ENCODE measurements at regions not wholly inside any gene's neighbourhood (a gene's known extent, or its start where the extent isn't known, plus 50 kb on each side); places are given as distances from the start of the nearest gene placed in this dataset.

GRCh38 chr1:81618376-81618775 lies 182.4 kb upstream of the ADGRL2 start:
- no peak for DNase-seq (ENCODE audit: low read depth)

DNA sequence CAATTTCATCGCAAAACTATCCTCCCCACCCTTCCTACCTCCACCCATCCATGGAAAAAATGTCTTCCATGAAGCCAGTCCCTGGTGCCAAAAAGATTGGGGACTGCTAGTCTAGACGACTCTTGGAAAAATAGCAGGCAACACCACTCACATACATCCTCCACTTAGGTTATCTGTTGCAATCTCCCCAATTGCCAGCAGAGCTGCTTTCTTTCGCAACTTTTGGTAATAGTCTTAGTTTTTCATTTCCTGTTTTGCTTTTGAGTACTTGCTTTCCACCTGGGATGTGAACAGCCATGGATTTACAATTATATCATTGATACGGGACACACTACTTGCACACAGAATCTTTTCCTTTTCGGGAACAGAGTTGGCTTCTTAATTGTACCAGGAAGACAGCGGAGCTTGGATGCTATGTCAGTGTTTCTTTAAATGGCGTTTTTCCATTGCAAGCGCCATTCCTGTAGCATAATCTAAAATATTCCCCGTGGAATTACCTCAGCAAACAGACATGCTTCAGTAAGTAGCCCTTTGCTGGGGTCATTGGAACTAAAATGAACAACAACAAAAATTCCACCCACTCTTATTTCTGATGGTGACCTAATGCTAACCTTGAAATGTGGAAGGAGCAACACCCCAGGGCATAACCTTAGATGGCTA lies 183.3 kb upstream of the ADGRL2 start:
- no peak for DNase-seq (ENCODE audit: low read depth)

DNA sequence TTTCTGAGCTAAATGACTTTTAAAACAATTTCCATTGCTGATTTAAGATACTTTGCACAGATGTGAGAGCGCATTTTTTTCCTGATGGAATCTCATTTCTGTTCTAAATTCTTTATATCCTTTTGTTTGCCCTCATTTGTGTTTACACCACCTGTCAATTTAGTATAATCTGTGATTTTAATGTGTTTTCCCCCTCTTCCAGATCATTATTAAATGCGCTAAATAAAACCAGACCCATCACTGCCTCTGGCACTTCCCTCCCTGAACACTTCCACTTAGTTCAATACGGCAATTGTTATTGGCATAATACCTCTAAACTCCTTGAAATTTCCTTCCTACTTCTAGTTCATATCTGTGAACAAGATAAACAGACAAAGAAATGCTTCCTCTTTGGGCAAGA lies 186.9 kb upstream of the ADGRL2 start:
- no peak for DNase-seq (ENCODE audit: low read depth)

DNA sequence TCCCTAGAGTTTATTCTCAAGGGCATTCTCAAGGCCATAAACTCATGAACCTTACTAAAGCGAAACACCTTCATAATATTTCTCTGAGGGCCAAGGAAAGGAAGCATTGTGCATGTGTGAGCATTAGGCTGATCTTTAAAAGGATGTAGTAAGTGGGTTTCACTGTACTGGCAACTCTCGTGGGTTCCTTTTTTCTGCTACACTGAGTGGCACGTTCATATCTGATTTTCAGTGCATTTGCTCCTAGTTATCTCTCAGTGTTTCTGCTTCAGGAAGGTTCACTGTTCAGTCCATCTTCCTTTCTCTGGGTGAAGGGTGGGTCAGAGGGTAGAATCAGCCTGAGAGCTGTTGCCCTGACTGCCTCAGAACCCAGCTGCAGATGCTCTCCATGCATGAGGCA lies 192.8 kb upstream of the ADGRL2 start:
- no peak for DNase-seq (ENCODE audit: low read depth)

DNA sequence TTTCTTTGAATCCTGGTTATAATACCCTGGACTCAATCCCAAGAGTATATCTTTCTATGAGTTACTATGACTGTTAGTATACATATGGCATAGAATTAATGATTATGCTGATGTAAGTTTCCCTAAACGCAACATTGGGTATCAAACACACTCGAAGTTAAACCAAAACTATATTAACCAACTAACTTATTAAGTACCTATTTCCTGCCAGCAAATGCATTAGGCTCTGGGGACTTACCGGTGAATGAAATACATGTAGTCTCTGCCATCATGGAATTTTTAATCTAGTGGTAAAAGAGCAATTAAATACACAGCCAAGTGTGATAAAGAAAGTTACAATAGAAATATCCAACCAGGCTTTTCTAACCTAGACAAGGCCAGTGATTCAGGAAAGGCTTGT lies 193.6 kb upstream of the ADGRL2 start:
- no peak for DNase-seq (ENCODE audit: low read depth)

GRCh38 chr1:81606656-81607055 lies 194.1 kb upstream of the ADGRL2 start:
- no peak for DNase-seq (ENCODE audit: low read depth)

DNA sequence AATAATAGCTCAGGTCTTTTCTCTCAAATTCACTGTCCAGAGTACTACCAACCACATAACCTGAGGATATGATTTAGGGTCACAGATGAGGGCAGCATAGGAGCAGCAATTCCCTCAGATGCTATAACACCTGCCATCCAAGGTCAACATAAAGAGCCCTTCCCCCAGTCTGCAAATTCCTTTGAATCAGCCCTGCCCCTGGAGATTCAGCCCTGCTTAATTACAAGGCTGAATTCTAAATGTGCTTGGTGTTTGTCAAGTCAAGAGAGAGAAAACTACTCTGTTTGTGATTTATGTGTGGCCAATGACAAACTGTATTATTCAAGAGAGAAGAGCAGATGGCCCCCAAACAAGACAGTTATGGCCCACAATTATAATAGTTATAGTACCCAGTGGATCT lies 195.7 kb upstream of the ADGRL2 start:
- DNase-seq (ENCODE audit: low read depth), result no peak

- DNase-seq (ENCODE audit: low read depth), result no peak
Observed at GRCh38 chr1:81600878-81601622, 199.7 kb upstream of the ADGRL2 start.

DNA sequence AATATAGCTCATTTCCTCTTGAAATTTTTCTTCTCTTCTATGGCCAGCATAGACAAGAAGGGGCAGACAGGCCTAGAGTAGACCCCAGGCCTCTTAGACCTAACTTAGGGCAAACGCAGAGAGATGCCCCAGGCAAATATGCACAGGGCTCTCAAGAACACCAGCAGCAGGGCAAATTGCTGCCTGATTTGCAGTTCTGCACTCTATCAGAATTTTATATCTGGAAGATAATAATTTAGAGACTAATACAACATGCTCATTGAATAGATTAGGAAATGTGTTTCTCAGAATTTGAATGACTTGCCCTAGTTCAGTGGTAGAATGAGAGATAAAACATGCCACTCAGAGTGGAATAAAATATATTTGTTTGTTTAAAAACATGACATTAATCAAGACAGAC lies 200.4 kb upstream of the ADGRL2 start:
- no peak for DNase-seq (ENCODE audit: low read depth)

GRCh38 chr1:81598623-81599022 lies 202.1 kb upstream of the ADGRL2 start:
- no peak for DNase-seq (ENCODE audit: low read depth)

DNA sequence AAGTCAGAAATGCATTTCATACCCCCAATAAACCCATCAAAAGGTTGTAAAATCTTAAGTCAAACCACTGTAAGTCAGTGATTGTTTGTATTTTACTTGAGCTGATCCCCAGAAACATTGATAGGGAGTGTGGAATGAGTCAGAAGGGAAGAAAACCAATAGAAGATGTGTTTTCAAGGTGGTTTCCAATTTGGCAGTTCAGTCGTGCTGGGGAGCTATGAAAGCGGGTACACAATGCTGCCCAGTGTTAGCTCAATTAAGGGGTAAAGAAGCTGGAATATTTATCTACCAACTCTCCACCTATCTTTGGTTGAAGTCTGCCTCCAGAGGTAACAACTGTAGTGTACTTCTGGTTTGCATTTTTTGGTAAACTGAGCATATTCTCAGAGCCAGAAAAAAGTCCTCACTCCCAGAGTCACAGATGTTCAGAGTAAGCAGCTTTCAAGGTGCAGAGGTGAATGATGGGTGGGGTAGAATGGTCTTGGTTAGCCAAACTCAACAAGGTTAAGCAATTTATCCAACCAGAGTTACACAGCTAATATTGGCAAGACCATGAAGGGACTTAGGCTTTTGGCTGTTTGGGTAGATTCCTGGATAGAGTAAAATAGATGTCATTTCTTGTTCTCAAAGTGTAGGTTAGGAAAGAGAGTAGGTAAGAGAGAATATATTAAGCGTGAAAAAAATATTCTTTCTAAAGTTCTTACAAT lies 202.9 kb upstream of the ADGRL2 start:
- DNase-seq (ENCODE audit: low read depth), result no peak

DNA sequence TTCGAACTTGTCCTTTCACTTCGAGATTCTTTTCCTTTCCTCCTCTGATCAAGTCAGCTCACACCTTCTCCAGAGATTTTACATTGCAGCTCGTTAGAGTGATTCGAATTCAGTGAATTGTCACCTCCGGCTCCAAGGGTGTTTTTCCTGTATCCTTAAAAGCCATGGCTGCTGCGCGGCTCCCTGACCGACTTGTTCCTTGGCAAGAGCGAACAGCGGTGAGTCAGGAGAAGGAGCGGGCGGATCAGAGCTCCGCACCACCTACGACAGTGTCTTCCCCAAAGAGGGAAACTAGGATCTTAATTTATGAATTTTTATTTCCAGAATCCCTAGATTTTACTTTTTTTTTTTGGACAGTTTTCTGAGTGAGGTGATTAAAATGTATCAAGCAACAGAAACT lies 204.4 kb upstream of the ADGRL2 start:
- DNase-seq (ENCODE audit: low read depth), result no peak

- DNase-seq (ENCODE audit: low read depth), result no peak
Observed at GRCh38 chr1:81594206-81594605, 206.5 kb upstream of the ADGRL2 start.

DNA sequence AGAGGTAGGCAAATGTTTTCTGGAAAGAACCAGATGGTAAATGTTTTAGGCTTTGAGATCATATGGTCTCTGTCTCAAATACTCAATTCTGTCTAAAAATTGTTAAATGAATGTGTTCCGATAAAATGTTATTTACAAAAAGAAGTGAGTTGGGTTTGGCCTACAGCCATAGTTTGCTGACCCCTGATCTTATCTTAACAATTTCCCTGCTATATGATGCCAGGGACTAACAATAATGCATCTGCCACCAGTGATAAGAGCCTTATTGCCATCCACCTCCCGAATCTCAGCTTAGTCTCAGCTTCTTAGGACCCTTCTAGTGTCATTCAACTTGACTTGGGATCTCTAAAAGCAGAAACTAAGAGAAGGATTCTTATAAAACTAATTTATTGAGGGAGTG lies 208.5 kb upstream of the ADGRL2 start:
- DNase-seq (ENCODE audit: low read depth), result no peak

DNA sequence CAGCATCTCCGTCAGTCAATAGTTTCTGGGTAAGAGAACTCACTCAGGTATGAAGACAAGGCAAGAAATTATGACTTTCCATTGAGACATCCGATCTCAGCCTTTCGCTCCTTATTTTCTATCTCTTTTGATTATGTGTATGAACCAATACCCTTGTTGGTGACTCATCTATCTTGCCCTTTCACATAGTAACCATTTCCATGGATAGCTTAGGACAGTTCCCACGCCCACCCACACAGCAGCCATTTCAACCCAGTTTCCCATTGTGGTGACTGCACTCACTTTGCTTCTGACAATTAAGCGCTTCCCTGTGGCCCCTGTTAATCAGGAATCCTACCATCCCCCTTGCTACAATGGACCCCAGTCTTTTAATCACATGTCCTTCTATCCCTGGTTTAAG lies 210.6 kb upstream of the ADGRL2 start:
- no peak for DNase-seq (ENCODE audit: low read depth)

DNA sequence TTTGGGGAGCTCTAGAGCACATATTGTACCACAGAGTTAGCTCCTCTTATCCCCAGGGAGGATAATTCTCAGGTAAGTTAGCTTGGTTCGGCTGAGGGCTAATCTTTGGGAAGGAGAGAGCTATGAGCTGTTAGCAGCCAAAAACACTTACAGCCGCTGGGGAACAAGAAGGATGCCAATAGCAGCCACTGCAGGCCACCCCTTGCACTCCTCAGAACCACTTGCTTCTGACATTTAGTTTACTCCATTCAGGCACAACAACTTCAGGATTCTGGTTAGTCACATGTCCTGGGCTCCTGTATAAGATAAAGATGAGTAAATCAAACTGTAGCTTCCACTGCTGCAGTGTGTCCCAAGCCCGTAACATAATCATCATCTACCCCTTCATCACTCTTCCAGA lies 212.6 kb upstream of the ADGRL2 start:
- no peak for DNase-seq (ENCODE audit: low read depth)

DNA sequence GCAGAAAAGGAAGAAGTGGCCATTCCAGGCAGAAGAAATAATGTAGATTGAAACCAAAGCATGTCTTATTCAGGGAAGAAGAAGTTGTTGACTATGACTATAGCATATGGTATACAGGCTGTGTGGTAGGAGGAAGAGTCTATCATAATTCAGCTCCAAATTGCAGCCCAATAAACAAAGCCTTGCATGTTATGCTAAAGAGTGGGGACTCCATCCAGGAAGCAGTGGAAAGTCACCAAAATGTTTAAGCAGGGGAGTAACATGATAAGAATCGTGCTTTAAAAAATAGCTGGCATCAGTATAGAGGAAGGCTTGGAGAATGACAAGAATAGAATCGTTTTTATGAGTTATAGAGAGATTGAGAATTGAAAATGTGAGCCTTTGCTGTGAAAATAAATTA lies 213.3 kb upstream of the ADGRL2 start:
- DNase-seq (ENCODE audit: low read depth), result no peak

- DNase-seq (ENCODE audit: low read depth), result no peak
Observed at GRCh38 chr1:81585371-81585770, 215.4 kb upstream of the ADGRL2 start.

GRCh38 chr1:81584398-81584797 lies 216.3 kb upstream of the ADGRL2 start:
- DNase-seq (ENCODE audit: low read depth), result no peak

DNA sequence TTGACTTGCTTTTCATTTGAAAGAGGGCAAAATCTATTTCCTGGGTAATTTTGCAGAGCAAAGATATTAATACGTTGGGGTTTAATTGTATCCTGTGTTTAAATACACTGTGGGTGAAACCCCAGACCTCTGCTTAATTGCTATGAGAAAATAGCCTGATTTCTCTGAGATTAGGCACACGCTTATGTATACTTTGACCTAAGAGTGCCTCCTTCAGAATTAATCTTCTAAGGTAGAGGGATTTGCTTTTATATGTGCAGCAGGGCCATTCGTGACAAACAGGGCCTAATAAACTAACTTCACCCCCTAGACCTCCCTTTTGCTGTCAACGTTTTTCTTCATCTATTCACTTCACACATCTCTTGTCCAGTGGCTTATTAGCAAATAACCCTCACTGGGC lies 216.9 kb upstream of the ADGRL2 start:
- no peak for DNase-seq (ENCODE audit: low read depth)

GRCh38 chr1:81582467-81582986 lies 218.2 kb upstream of the ADGRL2 start:
- no peak for DNase-seq (ENCODE audit: low read depth)

GRCh38 chr1:81578867-81579266 lies 221.9 kb upstream of the ADGRL2 start:
- DNase-seq (ENCODE audit: low read depth), result no peak
